ENCODE measurements at regions not wholly inside any gene's neighbourhood (a gene's known extent, or its start where the extent isn't known, plus 50 kb on each side); places are given as distances from the start of the nearest gene placed in this dataset.
A peak's percentile ranks its signal among the peaks of the same experiment; 100 is the strongest.

GRCh38 chr12:22981711-22982110, 356.7 kb downstream of the ETNK1 start:
- Histone ChIP-seq H3K9me3 (ENCODE audit: control insufficient read depth, insufficient read depth, low read depth, low read length) (no peaks in the 10 kb centered on the region), H3K4me1 (ENCODE audit: control insufficient read depth, insufficient read depth, low read length) (no peaks in the 10 kb centered on the region), H3K27ac (ENCODE audit: extremely low read depth, low read depth, low read length) (no peak overlapping the region), H3K36me3 (ENCODE audit: control insufficient read depth in 2 of 2, insufficient read depth in 1 of 2, low read length in 2 of 2) (no peaks in the 10 kb centered on the region), H3K4me3 (ENCODE audit: low read depth, low read length) (no peak overlapping the region)
- POLR2A ChIA-PET: no interaction called here
- TF ChIP-seq ZNF354C (tag by site-specific recombination; IDR thresholded peaks at IDR 0.05; ENCODE audit: borderline replicate concordance, low read depth) (no peak), CTCF (tag by site-specific recombination; IDR thresholded peaks at IDR 0.05) (0 out of 2 replicates have a peak, but pooled peaks have one; percentile 22), ZNF654 (tag by site-specific recombination; IDR thresholded peaks at IDR 0.05; ENCODE audit: low read depth) (peak; percentile 38; the same call in 1 of the 2 replicates)
- CTCF ChIA-PET: interaction anchor here (0.7 kb wide), 1 partner anchor 126 kb away, joined by 5 read pairs; no protein-coding TSS in a partner anchor

GRCh38 chr12:22982635-22983034, 357.7 kb downstream of the ETNK1 start:
- Histone ChIP-seq H3K36me3 (ENCODE audit: control insufficient read depth in 2 of 2, insufficient read depth in 1 of 2, low read length in 2 of 2) (no peaks in the 10 kb centered on the region), H3K9me3 (ENCODE audit: control insufficient read depth, insufficient read depth, low read depth, low read length) (no peaks in the 10 kb centered on the region), H3K27ac (ENCODE audit: extremely low read depth, low read depth, low read length) (no peak overlapping the region), H3K4me1 (ENCODE audit: control insufficient read depth, insufficient read depth, low read length) (no peaks in the 10 kb centered on the region), H3K4me3 (ENCODE audit: low read depth, low read length) (no peak overlapping the region)
- POLR2A ChIA-PET: no interaction called here
- CTCF ChIA-PET: interaction anchor here (1.0 kb wide), 1 partner anchor 44 kb away, joined by 3 read pairs; no protein-coding TSS in a partner anchor
- TF ChIP-seq ZSCAN23 (tag by site-specific recombination; IDR thresholded peaks at IDR 0.05) (no peak), ZNF350 (tag by site-specific recombination; IDR thresholded peaks at IDR 0.05) (no peak), KLF17 (tag by site-specific recombination; IDR thresholded peaks at IDR 0.05) (no peak), ZNF214 (tag by site-specific recombination; IDR thresholded peaks at IDR 0.05; ENCODE audit: borderline replicate concordance) (no peak), ZNF501 (tag by site-specific recombination; IDR thresholded peaks at IDR 0.05) (no peak), ZNF16 (tag by site-specific recombination; IDR thresholded peaks at IDR 0.05; ENCODE audit: low read depth) (no peak), INSM2 (tag by site-specific recombination; IDR thresholded peaks at IDR 0.05) (no peak), PRDM1 (tag by site-specific recombination; IDR thresholded peaks at IDR 0.05) (no peak), ZNF548 (tag by site-specific recombination; IDR thresholded peaks at IDR 0.05) (no peak), ZNF596 (tag by site-specific recombination; IDR thresholded peaks at IDR 0.05) (no peak), ZNF571 (tag by site-specific recombination; IDR thresholded peaks at IDR 0.05) (no peak), SP3 (tag by site-specific recombination; IDR thresholded peaks at IDR 0.05) (no peak), ZNF660 (tag by site-specific recombination; IDR thresholded peaks at IDR 0.05) (no peak), YY1 (tag by site-specific recombination; IDR thresholded peaks at IDR 0.05) (no peak), ZFP3 (tag by site-specific recombination; IDR thresholded peaks at IDR 0.05; ENCODE audit: low read depth) (no peak), HOXD13 (CRISPR knock-in tag; IDR thresholded peaks at IDR 0.05; ENCODE audit: borderline replicate concordance) (no peak)

- CTCF ChIA-PET: no interaction called here
- Histone ChIP-seq H3K27ac (ENCODE audit: extremely low read depth, low read depth, low read length) (no peak overlapping the region), H3K36me3 (ENCODE audit: control insufficient read depth in 2 of 2, insufficient read depth in 1 of 2, low read length in 2 of 2) (no peaks in the 10 kb centered on the region), H3K9me3 (ENCODE audit: control insufficient read depth, insufficient read depth, low read depth, low read length) (no peaks in the 10 kb centered on the region), H3K4me3 (ENCODE audit: low read depth, low read length) (no peak overlapping the region), H3K4me1 (ENCODE audit: control insufficient read depth, insufficient read depth, low read length) (no peaks in the 10 kb centered on the region)
- POLR2A ChIA-PET: no interaction called here
- TF ChIP-seq MZF1 (tag by site-specific recombination; IDR thresholded peaks at IDR 0.05; ENCODE audit: borderline replicate concordance) (no peak), ATF2 (tag by site-specific recombination; IDR thresholded peaks at IDR 0.05; ENCODE audit: low read depth) (no peak), ZNF138 (tag by site-specific recombination; IDR thresholded peaks at IDR 0.05; ENCODE audit: borderline replicate concordance) (no peak), ZNF169 (tag by site-specific recombination; IDR thresholded peaks at IDR 0.05) (no peak), ZBTB17 (tag by site-specific recombination; IDR thresholded peaks at IDR 0.05) (no peak), ZSCAN4 (tag by site-specific recombination; IDR thresholded peaks at IDR 0.05) (no peak)
These were observed 362.0 kb downstream of the ETNK1 start for GRCh38 chr12:22986997-22987396.
